Cardiac muscle cell (in vitro differentiated cells and primary cell): ENCODE measurements at regions not wholly inside any gene's neighbourhood (a gene's known extent, or its start where the extent isn't known, plus 50 kb on each side); places are given as distances from the start of the nearest gene placed in this dataset.
A peak's percentile ranks its signal among the peaks of the same experiment; 100 is the strongest.

Source experiments
- DNase-seq, 2 donors: peaks; one replicate each; pipeline versions ENCODE4 v3.0.0 to v3.0.0-alpha.2; 2010 to 2017; ENCODE audit warnings: low read depth in 1 of 2, low spot score in 1 of 2
- H3K27ac ChIP-seq: fragments of 200-600 bp; sonication (generic); 2 replicates; pipeline ENCODE4 v1.5.1; 2016
- H3K27me3 ChIP-seq: fragments of 200-600 bp; sonication (generic); 2 replicates; pipeline ENCODE4 v1.6.0; 2016; ENCODE audit warnings: control low read depth
- H3K36me3 ChIP-seq: fragments of 200-600 bp; sonication (generic); 2 replicates; pipeline ENCODE4 v1.5.1; 2016; ENCODE audit warnings: control low read depth
- H3K4me1 ChIP-seq: fragments of 200-600 bp; sonication (generic); 2 replicates; pipeline ENCODE4 v1.8.1; 2017; ENCODE audit warnings: low read depth, mild to moderate bottlenecking, mixed run types
- H3K4me3 ChIP-seq: fragments of 200-600 bp; sonication (generic); 2 replicates; pipeline ENCODE4 v1.5.1; 2016; ENCODE audit warnings: mild to moderate bottlenecking
- H3K9me3 ChIP-seq: fragments of 200-600 bp; sonication (generic); 2 replicates; pipeline ENCODE4 v1.5.1; 2017; ENCODE audit warnings: low read depth, mild to moderate bottlenecking, control low read depth
- CTCF ChIP-seq: IDR thresholded peaks from 2 replicates; pipeline ENCODE4 v1.5.1; 2012; ENCODE audit warnings: low read depth, mild to moderate bottlenecking, low read length

GRCh38 chr10:123259791-123260190 is 105.6 kb downstream of the BUB3 start:
- H3K27ac ChIP-seq = no peak overlapping the region
- H3K4me1 ChIP-seq = no peaks in the 10 kb centered on the region
- H3K4me3 ChIP-seq = no peak overlapping the region
- no peaks in the 10 kb centered on the region for H3K27me3 ChIP-seq
- no peak for DNase-seq
- no peaks in the 10 kb centered on the region for H3K9me3 ChIP-seq
- H3K36me3 ChIP-seq = no peaks in the 10 kb centered on the region
- TF ChIP-seq CTCF = no peak

GRCh38 chr10:123262456-123262855 is 108.3 kb downstream of the BUB3 start:
- Histone ChIP-seq H3K27ac (no peak overlapping the region), H3K4me3 (no peak overlapping the region), H3K4me1 (no peaks in the 10 kb centered on the region), H3K36me3 (no peaks in the 10 kb centered on the region), H3K9me3 (no peaks in the 10 kb centered on the region), H3K27me3 (no peaks in the 10 kb centered on the region)
- no peak for DNase-seq
- TF ChIP-seq CTCF = no peak

GRCh38 chr10:123266971-123267370 is 112.8 kb downstream of the BUB3 start:
- DNase-seq = no peak
- Histone ChIP-seq H3K4me1 (no peaks in the 10 kb centered on the region), H3K36me3 (no peaks in the 10 kb centered on the region), H3K4me3 (no peak overlapping the region), H3K27me3 (no peaks in the 10 kb centered on the region), H3K9me3 (no peaks in the 10 kb centered on the region), H3K27ac (no peak overlapping the region)
- no peak for TF ChIP-seq CTCF

- Histone ChIP-seq H3K4me3 (no peak overlapping the region), H3K36me3 (no peaks in the 10 kb centered on the region), H3K4me1 (no peaks in the 10 kb centered on the region), H3K27ac (no peak overlapping the region), H3K27me3 (peaks cover under 1% of the 10 kb centered on the region), H3K9me3 (no peaks in the 10 kb centered on the region)
- no peak for DNase-seq
- no peak for TF ChIP-seq CTCF
These were observed 114.9 kb downstream of the BUB3 start for GRCh38 chr10:123269017-123269552.

- TF ChIP-seq CTCF = no peak
- DNase-seq = no peak
- no peaks in the 10 kb centered on the region for H3K36me3 ChIP-seq
- H3K4me1 ChIP-seq = no peaks in the 10 kb centered on the region
- peaks cover 5% of the 10 kb centered on the region for H3K27me3 ChIP-seq
- no peak overlapping the region for H3K4me3 ChIP-seq
- H3K9me3 ChIP-seq = no peaks in the 10 kb centered on the region
- H3K27ac ChIP-seq = no peak overlapping the region
These were observed 115.5 kb downstream of the BUB3 start for GRCh38 chr10:123269675-123270074.

- Histone ChIP-seq H3K4me1 (no peaks in the 10 kb centered on the region), H3K27ac (no peak overlapping the region), H3K4me3 (no peak overlapping the region), H3K9me3 (no peaks in the 10 kb centered on the region), H3K27me3 (peaks cover 10% of the 10 kb centered on the region), H3K36me3 (no peaks in the 10 kb centered on the region)
- TF ChIP-seq CTCF = no peak
- DNase-seq = peak in 1 of 2 donors; percentile 85
These were observed 116.0 kb downstream of the BUB3 start for GRCh38 chr10:123270221-123270620.
